ENCODE measurements at regions not wholly inside any gene's neighbourhood (a gene's known extent, or its start where the extent isn't known, plus 50 kb on each side); places are given as distances from the start of the nearest gene placed in this dataset.

DNA sequence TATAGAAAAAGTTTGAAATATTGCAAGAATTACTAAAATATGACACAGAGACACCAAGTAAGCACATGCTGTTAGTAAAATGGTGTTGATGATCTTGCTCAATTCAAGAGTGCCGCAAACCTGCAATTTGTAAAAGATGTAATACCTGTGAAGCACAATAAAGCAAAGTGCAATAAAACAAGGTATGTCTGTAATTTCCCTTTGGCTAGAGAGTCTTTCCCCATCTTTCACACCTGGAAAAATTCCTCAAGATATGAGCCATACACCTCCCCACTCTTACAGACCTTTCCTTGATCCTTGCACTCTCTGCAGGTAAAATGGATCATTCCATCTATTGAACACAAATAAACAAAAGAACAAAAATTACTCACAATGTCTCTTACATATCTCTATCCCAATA is 597.8 kb downstream of the EFNA5 start:
- DNase-seq (ENCODE audit: low read depth in 2 of 2): no peak

DNA sequence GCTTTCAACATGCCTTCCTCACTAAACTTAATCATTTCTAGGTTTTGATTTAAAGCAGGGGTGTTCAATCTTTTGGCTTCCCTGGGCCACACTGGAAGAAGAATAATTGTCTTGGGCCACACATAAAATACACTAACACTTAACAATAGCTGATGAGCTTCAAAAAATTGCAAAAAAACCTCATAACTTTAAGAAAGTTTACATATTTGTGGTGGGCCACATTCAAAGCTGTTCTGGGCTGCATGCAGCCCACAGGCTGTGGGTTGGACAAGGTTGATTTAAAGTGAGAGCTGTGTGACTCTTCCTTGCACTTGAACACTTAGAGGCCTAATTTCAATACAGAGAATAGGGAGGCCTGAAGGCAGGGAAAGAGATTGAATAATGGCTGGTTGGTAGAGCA is 598.3 kb downstream of the EFNA5 start:
- no peak for DNase-seq (ENCODE audit: low read depth in 2 of 2)

GRCh38 chr5:107068782-107069181 is 602.0 kb downstream of the EFNA5 start:
- DNase-seq (ENCODE audit: low read depth in 2 of 2): no peak

- DNase-seq (ENCODE audit: low read depth in 2 of 2): no peak
Measured at GRCh38 chr5:107067395-107067794, 603.3 kb downstream of the EFNA5 start.

- no peak for DNase-seq (ENCODE audit: low read depth in 2 of 2)
Measured at GRCh38 chr5:107063511-107063910, 607.2 kb downstream of the EFNA5 start.

- DNase-seq (ENCODE audit: low read depth in 2 of 2): no peak
Measured at GRCh38 chr5:107058803-107059202, 611.9 kb downstream of the EFNA5 start.

DNA sequence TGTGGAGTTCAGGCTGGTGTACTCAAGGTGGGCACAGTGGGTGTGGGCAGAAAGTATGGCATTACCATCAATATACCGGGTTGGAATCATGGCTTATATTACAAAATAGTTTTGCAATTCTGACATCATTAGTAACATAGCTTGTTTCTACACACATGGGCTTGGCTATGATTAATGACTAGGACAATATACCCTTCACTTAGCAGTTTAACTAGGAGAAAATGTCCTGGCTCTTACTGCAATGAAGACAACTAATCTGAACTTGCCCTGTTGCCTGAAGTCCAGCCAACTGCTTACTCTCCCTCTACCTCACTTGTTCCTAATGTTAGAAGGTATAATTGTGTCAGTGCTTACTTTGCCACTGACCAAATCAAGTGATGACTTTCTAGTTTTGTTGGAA is 612.5 kb downstream of the EFNA5 start:
- no peak for DNase-seq (ENCODE audit: low read depth in 2 of 2)

DNA sequence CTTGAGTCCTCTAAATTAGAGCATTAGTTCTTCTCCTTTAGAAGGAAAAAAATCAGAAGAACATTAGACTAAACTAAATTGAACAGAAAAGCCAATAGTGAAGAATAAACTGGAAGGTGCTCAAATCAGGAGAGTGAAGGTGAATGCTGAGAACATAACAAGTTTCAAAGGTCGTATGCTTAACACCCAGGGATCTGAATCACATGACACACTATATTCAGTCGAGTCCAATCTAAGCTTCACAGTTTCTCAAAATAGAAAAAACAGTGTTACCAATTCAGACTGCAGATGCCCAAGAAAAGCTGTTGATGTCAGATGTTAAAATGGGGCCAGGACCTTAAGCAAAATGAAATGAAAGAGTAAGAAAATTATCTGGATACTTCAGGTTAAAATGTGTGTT is 614.5 kb downstream of the EFNA5 start:
- no peak for DNase-seq (ENCODE audit: low read depth in 2 of 2)

DNA sequence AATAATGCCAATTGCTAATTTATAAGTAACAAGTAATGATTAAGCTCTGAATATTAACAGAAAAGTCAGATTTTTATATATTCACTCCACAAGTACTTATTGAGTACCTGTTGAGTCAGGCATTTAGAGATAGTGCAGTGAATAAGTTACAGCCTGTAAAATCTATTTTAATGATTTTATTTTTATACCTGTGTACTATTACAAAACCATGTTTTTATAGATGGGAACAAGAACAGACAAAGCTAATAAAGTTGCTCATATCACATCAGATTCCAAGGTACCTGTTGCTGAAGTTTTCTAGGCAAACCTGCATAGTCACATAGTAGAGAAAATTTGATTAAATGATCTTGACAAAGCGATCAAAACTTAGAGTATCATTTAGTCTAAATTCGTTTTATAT is 623.7 kb downstream of the EFNA5 start:
- no peak for DNase-seq (ENCODE audit: low read depth in 2 of 2)

GRCh38 chr5:107043665-107044064 is 627.1 kb downstream of the EFNA5 start:
- no peak for DNase-seq (ENCODE audit: low read depth in 2 of 2)

DNA sequence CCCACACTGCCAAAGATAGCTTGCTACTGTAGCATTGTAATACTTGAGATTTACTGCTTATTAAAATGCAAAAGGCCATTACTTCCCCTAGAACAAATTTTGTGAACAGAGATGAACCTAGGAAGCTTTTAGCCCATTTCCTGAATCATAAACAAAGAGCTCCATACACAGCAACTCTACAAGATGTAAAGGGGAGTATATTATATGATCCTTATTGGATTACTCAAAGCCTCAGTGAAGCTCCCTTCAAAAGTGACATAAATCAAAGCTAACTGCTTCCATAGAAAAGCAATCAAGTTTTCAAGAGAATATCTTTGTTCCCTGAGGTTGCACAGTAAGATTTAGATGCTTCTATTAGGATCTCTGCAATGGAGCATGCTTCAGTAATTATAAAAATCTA is 629.8 kb downstream of the EFNA5 start:
- DNase-seq (ENCODE audit: low read depth in 2 of 2): no peak

DNA sequence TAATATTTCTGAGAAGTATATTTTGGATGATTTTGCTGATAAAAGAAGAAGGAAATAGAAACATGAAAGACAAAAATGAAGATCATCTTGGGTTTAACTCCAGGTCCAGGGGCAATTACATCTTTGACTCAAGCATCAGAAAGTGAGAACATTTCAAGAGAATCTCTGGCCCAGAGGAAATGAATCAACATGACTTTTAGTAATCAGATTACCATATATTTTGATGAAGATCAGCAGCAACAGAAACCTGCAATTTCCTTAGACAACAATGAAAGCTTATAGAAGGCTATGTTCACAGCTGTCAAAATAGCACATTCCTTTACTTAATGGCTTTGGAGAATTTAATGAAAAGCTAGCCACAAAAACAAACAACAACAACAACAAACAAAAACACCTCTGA is 638.1 kb downstream of the EFNA5 start:
- DNase-seq (ENCODE audit: low read depth in 2 of 2): no peak

- DNase-seq (ENCODE audit: low read depth in 2 of 2): no peak
Measured at GRCh38 chr5:107028938-107029337, 641.8 kb downstream of the EFNA5 start.

GRCh38 chr5:107025712-107026497 is 644.8 kb downstream of the EFNA5 start:
- DNase-seq (ENCODE audit: low read depth in 2 of 2): no peak

- no peak for DNase-seq (ENCODE audit: low read depth in 2 of 2)
Measured at GRCh38 chr5:107023732-107024131, 647.0 kb downstream of the EFNA5 start.

DNA sequence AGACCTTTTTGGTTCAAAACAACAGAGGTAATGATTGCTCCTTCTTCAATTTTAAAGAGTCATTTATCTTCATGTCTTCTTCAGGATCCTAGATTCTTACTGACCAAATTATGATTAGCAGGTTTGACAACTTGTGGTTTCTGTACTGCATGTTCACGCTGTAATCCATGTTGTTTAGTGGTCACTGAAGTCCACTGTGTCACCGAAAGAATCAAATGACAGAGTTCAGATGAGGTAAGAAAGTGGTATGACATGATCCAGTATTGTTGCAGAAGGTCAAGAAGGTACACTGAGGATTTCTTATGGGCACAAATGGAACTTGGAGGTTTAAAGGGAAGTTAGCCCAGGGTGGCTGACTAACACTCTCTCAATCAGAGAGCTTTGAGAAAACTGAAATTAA is 649.2 kb downstream of the EFNA5 start:
- DNase-seq (ENCODE audit: low read depth in 2 of 2): no peak

GRCh38 chr5:107020626-107021025 is 650.1 kb downstream of the EFNA5 start:
- DNase-seq (ENCODE audit: low read depth in 2 of 2): no peak

- DNase-seq (ENCODE audit: low read depth in 2 of 2): no peak
Measured at GRCh38 chr5:107017616-107018015, 653.1 kb downstream of the EFNA5 start.

DNA sequence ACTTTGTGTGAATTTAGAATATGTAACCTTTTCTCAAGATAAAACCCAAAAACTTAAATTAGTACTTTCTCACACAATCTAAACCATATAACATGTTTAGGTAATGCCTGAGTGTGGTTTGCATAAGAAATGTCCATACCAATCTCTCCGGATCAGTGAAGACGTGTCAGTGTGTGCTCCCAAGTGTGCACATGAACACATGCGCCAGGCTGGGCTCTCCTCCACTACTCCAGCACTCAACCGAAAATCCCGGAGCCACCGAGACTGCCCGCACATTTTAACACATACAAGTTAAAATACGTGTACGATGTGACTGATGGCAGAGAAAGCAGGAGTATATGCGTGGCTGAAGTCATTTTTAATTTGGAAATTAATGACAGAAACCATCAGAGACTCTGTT is 658.4 kb downstream of the EFNA5 start:
- DNase-seq (ENCODE audit: low read depth in 2 of 2): no peak

- DNase-seq (ENCODE audit: low read depth in 2 of 2): no peak
Measured at GRCh38 chr5:107011605-107012004, 659.1 kb downstream of the EFNA5 start.

DNA sequence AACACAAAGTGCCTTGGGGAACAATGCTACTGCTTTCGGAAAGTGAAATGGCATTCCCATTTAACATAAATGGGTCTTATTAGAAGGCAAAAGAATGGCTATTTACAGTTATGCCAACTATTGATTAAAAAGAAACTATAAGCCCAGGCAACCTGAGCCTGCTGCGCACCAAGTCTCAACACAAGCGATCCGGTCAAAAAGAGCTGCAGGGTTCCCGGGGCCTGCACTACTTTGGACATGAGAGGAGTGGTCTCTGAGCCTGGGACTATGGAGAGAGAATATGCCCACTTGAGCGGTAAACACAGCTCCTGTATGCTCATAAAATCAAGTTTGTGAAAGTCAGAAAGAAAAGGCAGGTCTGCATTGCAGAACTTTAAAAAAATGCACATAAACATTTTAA is 660.7 kb downstream of the EFNA5 start:
- DNase-seq (ENCODE audit: low read depth in 2 of 2): no peak

DNA sequence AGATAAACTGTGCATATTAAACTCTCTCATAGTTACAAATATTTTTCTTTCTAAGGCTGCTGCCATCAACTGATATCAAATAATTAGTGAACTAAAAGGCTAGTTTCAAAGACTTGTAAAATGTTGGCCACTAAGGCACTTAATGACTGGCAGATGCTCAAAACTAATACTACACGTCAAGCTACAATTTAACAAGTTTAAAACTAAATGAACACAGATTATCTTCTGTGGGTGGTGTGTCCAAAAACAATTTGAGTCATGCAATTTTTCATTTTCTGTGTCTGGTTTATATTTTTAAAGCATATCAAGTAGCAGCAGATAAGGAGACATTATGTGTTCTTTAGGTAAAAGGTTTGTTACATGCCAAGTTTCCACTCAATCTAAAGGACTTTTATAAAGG is 665.1 kb downstream of the EFNA5 start:
- no peak for DNase-seq (ENCODE audit: low read depth in 2 of 2)

GRCh38 chr5:107005161-107005560 is 665.6 kb downstream of the EFNA5 start:
- DNase-seq (ENCODE audit: low read depth in 2 of 2): no peak

- no peak for DNase-seq (ENCODE audit: low read depth in 2 of 2)
Measured at GRCh38 chr5:107002115-107002514, 668.6 kb downstream of the EFNA5 start.

All from stimulated activated CD4-positive, alpha-beta T cell treated with anti-CD3 and anti-CD28 coated beads, Interleukin-12 subunit alpha, Interleukin-12 subunit beta, amount 100 ng/mL, for 24 hours (primary cell).